ENCODE measurements at regions not wholly inside any gene's neighbourhood (a gene's known extent, or its start where the extent isn't known, plus 50 kb on each side); places are given as distances from the start of the nearest gene placed in this dataset.

GRCh38 chr4:161010227-161010626 is 1153.6 kb downstream of the FSTL5 start:
- H4K20me1 ChIP-seq (ENCODE audit: insufficient read depth, low read length): no peaks in the 10 kb centered on the region
- no peak overlapping the region for H3K9ac ChIP-seq (ENCODE audit: low read depth, low read length)
- no peak overlapping the region for H2AFZ ChIP-seq (ENCODE audit: low read depth, low read length)
- H3K4me1 ChIP-seq (ENCODE audit: insufficient read depth, low read length): no peaks in the 10 kb centered on the region
- H3K27ac ChIP-seq (ENCODE audit: low read length): no peak overlapping the region
- H3K4me2 ChIP-seq (ENCODE audit: insufficient read depth, low read length): no peak overlapping the region
- no peaks in the 10 kb centered on the region for H3K27me3 ChIP-seq (ENCODE audit: insufficient read depth, low read length, poor library complexity)
- H3K36me3 ChIP-seq (ENCODE audit: insufficient read depth, low read length): no peaks in the 10 kb centered on the region
- H3K79me2 ChIP-seq (ENCODE audit: insufficient read depth, low read length): no peaks in the 10 kb centered on the region
- no peak for ATAC-seq (ENCODE audit: insufficient read depth, low read depth)
- no peak overlapping the region for H3K4me3 ChIP-seq (ENCODE audit: low read depth in 1 of 2, low read length in 2 of 2)
- no peak for DNase-seq
- TF ChIP-seq CTCF (IDR thresholded peaks at IDR 0.05; ENCODE audit: borderline replicate concordance, extremely low read depth, low read length, poor library complexity, severe bottlenecking): no peak
- no peak for TF ChIP-seq EZH2 (IDR thresholded peaks at IDR 0.05; ENCODE audit: borderline replicate concordance, low read depth, low read length, severe bottlenecking)
- no peaks in the 10 kb centered on the region for H3K9me3 ChIP-seq (ENCODE audit: insufficient read depth, low read length, severe bottlenecking)
